ENCODE measurements at regions not wholly inside any gene's neighbourhood (a gene's known extent, or its start where the extent isn't known, plus 50 kb on each side); places are given as distances from the start of the nearest gene placed in this dataset.

DNA sequence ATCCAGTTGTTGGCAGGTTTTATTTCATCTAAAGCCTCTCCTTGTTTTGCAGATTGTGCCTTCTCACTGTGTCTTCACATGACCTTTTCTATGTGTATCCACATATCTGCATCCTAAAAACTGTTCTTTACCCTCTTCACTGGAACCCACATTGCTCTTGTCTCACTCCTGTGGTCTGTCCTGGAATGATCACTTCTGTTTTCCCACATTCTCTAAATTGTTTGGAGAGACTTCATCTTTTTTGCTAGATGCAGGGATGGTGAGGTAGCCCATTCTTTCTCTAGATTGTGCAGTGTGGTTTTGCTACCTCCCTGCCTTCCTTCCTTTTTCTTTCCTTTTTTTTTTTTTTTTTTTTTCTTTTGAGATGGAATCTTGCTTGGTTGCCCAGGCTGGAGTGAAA lies 608.6 kb upstream of the MIR17HG start:
- ChIA-PET POLR2A (no interaction called here), CTCF (no interaction called here)
- TF ChIP-seq CTCF (IDR thresholded peaks at IDR 0.05): no peak
- H3K4me1 Mint-ChIP-seq: no peaks in the 10 kb centered on the region
- H3K4me3 Mint-ChIP-seq: no peak overlapping the region
- intact Hi-C loops (cut with micrococcal nuclease): no loop called here
- ATAC-seq (ENCODE audit: low read depth) (no peak), DNase-seq (no peak)
- H3K9me3 Mint-ChIP-seq: peaks cover 12% of the 10 kb centered on the region
- no peak overlapping the region for H3K27ac Mint-ChIP-seq
- H3K36me3 Mint-ChIP-seq (ENCODE audit: low read depth): no peaks in the 10 kb centered on the region
- no peaks in the 10 kb centered on the region for H3K27me3 Mint-ChIP-seq

- no peaks in the 10 kb centered on the region for H3K27me3 Mint-ChIP-seq
- no peak overlapping the region for H3K27ac Mint-ChIP-seq
- ChIA-PET CTCF (no interaction called here), POLR2A (no interaction called here)
- ATAC-seq (ENCODE audit: low read depth): no peak
- no peaks in the 10 kb centered on the region for H3K36me3 Mint-ChIP-seq (ENCODE audit: low read depth)
- no peak overlapping the region for H3K4me3 Mint-ChIP-seq
- intact Hi-C loops (cut with micrococcal nuclease): no loop called here
- DNase-seq: no peak
- no peak for TF ChIP-seq CTCF (IDR thresholded peaks at IDR 0.05)
- no peaks in the 10 kb centered on the region for H3K4me1 Mint-ChIP-seq
- H3K9me3 Mint-ChIP-seq: peaks cover 12% of the 10 kb centered on the region
Observed at GRCh38 chr13:90740099-90740498, 607.4 kb upstream of the MIR17HG start.

- ChIA-PET CTCF (no interaction called here), POLR2A (no interaction called here)
- ATAC-seq (ENCODE audit: low read depth): no peak
- Mint-ChIP-seq H3K27ac (no peak overlapping the region), H3K4me1 (no peaks in the 10 kb centered on the region), H3K9me3 (peaks cover 5% of the 10 kb centered on the region), H3K36me3 (ENCODE audit: low read depth) (no peaks in the 10 kb centered on the region), H3K27me3 (no peaks in the 10 kb centered on the region), H3K4me3 (no peak overlapping the region)
- no peak for TF ChIP-seq CTCF (IDR thresholded peaks at IDR 0.05)
- DNase-seq: no peak
- intact Hi-C loops (cut with micrococcal nuclease): no loop called here
Observed at GRCh38 chr13:90742381-90742780, 605.1 kb upstream of the MIR17HG start.

- peaks cover 6% of the 10 kb centered on the region for H3K9me3 Mint-ChIP-seq
- no peaks in the 10 kb centered on the region for H3K4me1 Mint-ChIP-seq
- no peaks in the 10 kb centered on the region for H3K36me3 Mint-ChIP-seq (ENCODE audit: low read depth)
- no peak for TF ChIP-seq CTCF (IDR thresholded peaks at IDR 0.05)
- ChIA-PET POLR2A (no interaction called here), CTCF (no interaction called here)
- intact Hi-C loops (cut with micrococcal nuclease): no loop called here
- ATAC-seq (ENCODE audit: low read depth) (no peak), DNase-seq (no peak)
- H3K27ac Mint-ChIP-seq: no peak overlapping the region
- no peaks in the 10 kb centered on the region for H3K27me3 Mint-ChIP-seq
- no peak overlapping the region for H3K4me3 Mint-ChIP-seq
Observed at GRCh38 chr13:90746230-90746629, 601.3 kb upstream of the MIR17HG start.

DNA sequence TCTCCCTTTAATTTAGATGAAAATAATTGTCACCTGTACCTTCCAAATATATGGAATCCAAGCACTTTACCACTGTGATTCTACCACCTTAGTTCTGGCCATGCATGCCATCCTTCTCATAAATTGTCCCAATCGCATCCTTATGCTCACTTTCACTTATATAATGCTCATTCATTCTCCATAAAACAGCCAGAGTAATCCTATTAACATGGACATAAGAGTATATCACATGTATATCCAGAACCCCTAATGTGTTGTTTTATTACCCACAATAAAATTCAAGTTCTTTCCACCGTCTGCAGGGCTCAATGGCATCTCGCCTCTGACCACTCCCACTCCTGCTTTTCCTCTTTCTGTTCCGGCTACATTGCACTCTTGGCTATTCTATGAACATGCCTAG lies 597.5 kb upstream of the MIR17HG start:
- ChIA-PET CTCF (no interaction called here), POLR2A (no interaction called here)
- intact Hi-C loops (cut with micrococcal nuclease): no loop called here
- no peaks in the 10 kb centered on the region for H3K36me3 Mint-ChIP-seq (ENCODE audit: low read depth)
- no peak overlapping the region for H3K4me3 Mint-ChIP-seq
- no peak for TF ChIP-seq CTCF (IDR thresholded peaks at IDR 0.05)
- H3K9me3 Mint-ChIP-seq: peaks cover 9% of the 10 kb centered on the region
- H3K27ac Mint-ChIP-seq: no peak overlapping the region
- no peak for ATAC-seq (ENCODE audit: low read depth)
- H3K27me3 Mint-ChIP-seq: no peaks in the 10 kb centered on the region
- H3K4me1 Mint-ChIP-seq: no peaks in the 10 kb centered on the region
- no peak for DNase-seq
